Mucosa of descending colon (tissue), 3 donors: ENCODE measurements at regions not wholly inside any gene's neighbourhood (a gene's known extent, or its start where the extent isn't known, plus 50 kb on each side); places are given as distances from the start of the nearest gene placed in this dataset.

ENCODE experiments used
- ATAC-seq: fragments of 200-7000 bp; cut with Tn5 transposase; one replicate; pipeline ENCODE4 v1.9.1; 2020; ENCODE audit warnings: mild to moderate bottlenecking, moderate library complexity
- DNase-seq, 3 donors: peaks; one replicate each; pipeline ENCODE4 v3.0.0-alpha.2; 2020
- H3K36me3 ChIP-seq: fragments of 200-600 bp; one replicate; pipeline ENCODE4 v1.8.0; 2021; ENCODE audit warnings: low read depth, mild to moderate bottlenecking
- H3K4me1 ChIP-seq: fragments of 200-600 bp; one replicate; pipeline ENCODE4 v1.8.0; 2021; ENCODE audit warnings: low read depth, mild to moderate bottlenecking
- H3K4me3 ChIP-seq: fragments of 200-600 bp; one replicate; pipeline ENCODE4 v1.8.0; 2021; ENCODE audit warnings: mild to moderate bottlenecking
- H3K9me3 ChIP-seq: fragments of 200-600 bp; one replicate; pipeline ENCODE4 v1.8.0; 2021; ENCODE audit warnings: mild to moderate bottlenecking
- intact Hi-C, 2 donors: fragments of 100-400 bp; cut with DNase I in 1 of 2; cut with micrococcal nuclease in 1 of 2; formaldehyde crosslinking; loops; one replicate each; pipeline versions ENCODE4 v1.11.0 to v1.11.1; 2022; cut with DNase I, micrococcal nuclease
- TF ChIP-seq, protein P1 (sequence below): fragments of 200-600 bp; IDR thresholded peaks from one replicate; pipeline ENCODE4 v1.8.0; 2022; ENCODE audit warnings: antibody characterized with exemption, mild to moderate bottlenecking
- donor health status: DM: no; HTN: no; CAD: no; lungs with moderate emphysema.
- donor health status: DM: no; HTN: no; CAD: no.
- donor health status: DM: no; HTN: yes; CAD: no.

DNA sequence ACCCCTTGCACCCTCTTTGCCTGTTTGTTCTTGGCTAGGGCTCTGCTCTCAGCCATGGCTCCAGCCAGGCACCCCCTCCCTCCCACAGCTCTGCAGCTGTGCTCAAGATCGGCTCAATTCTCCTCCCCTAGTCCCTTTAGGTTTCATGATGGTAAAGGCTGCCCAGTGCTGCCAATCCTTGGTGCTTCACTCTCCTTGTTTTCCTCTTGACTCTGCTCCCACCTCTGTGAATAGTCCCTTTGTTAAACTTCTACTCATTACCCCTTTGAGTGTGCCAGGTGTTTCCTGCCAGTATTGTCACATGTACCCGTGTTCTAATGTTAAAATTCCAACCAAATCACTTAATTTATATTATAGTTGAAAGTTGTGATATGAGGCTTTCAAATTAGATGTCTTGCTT is 101.0 kb upstream of the CERS6 start:
- intact Hi-C loops: no loop called here
- H3K9me3 ChIP-seq: peaks cover 3% of the 10 kb centered on the region
- TF ChIP-seq, protein P1, sequence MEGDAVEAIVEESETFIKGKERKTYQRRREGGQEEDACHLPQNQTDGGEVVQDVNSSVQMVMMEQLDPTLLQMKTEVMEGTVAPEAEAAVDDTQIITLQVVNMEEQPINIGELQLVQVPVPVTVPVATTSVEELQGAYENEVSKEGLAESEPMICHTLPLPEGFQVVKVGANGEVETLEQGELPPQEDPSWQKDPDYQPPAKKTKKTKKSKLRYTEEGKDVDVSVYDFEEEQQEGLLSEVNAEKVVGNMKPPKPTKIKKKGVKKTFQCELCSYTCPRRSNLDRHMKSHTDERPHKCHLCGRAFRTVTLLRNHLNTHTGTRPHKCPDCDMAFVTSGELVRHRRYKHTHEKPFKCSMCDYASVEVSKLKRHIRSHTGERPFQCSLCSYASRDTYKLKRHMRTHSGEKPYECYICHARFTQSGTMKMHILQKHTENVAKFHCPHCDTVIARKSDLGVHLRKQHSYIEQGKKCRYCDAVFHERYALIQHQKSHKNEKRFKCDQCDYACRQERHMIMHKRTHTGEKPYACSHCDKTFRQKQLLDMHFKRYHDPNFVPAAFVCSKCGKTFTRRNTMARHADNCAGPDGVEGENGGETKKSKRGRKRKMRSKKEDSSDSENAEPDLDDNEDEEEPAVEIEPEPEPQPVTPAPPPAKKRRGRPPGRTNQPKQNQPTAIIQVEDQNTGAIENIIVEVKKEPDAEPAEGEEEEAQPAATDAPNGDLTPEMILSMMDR: no peak
- no peak overlapping the region for H3K4me3 ChIP-seq
- H3K4me1 ChIP-seq: peaks cover 9% of the 10 kb centered on the region
- H3K36me3 ChIP-seq: no peaks in the 10 kb centered on the region
- DNase-seq: no peak
- peak; percentile 60 for ATAC-seq

DNA sequence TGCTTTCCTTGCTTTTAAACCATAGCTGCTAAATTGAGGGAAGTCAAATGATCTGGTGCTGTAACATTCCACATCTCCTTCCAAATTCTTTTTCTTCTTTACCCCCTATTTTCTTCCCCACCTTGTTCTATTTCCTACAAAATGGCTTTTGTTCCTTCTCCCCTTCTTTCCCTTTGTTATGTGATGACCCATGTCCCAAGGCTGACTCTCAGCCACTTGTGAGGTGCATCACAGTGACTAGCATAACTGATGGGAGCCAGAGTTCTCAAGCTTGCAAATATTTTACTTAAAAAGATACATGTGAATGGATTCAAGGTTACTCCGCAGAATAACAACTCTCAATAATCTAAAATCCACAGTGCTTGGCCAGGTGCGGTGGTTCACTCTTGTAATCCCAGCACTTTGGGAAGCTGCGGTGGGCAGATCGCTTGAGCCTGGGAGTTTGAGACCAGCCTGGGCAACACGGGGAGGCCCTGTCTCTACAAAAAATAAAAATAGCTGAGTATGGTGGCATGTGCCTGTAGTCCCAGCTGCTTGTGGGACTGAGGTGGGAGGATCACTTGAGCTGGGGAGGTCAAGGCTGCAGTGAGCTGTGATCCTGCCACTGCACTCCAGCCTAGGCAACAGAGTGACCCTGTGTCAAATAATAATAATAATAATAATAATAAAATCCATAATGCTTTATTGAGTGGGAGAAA is 100.1 kb upstream of the CERS6 start:
- Histone ChIP-seq H3K4me1 (peaks cover 9% of the 10 kb centered on the region), H3K36me3 (no peaks in the 10 kb centered on the region), H3K4me3 (no peak overlapping the region), H3K9me3 (peaks cover 3% of the 10 kb centered on the region)
- ATAC-seq (no peak), DNase-seq (no peak)
- TF ChIP-seq, protein P1: no peak
- intact Hi-C loops: no loop called here

DNA sequence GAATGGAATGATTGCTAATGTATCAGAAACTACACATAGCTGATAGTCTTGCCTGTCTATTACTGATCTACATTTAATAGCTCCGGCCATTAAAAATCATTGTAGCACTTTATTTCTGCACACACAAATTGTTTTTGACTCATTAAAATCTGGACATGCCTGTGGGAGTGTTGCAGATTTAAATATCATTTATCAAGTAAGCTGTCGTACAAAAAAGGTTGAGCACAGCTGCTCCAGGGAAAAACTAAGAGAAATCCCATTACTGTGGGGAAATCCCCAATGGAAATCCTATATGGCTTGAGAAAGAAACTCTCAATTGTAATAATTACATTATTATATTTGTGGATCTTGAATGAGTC is 99.6 kb upstream of the CERS6 start:
- ATAC-seq (no peak), DNase-seq (no peak)
- intact Hi-C loops: no loop called here
- TF ChIP-seq, protein P1: no peak
- peaks cover 3% of the 10 kb centered on the region for H3K9me3 ChIP-seq
- no peaks in the 10 kb centered on the region for H3K36me3 ChIP-seq
- H3K4me3 ChIP-seq: no peak overlapping the region
- peaks cover 9% of the 10 kb centered on the region for H3K4me1 ChIP-seq

DNA sequence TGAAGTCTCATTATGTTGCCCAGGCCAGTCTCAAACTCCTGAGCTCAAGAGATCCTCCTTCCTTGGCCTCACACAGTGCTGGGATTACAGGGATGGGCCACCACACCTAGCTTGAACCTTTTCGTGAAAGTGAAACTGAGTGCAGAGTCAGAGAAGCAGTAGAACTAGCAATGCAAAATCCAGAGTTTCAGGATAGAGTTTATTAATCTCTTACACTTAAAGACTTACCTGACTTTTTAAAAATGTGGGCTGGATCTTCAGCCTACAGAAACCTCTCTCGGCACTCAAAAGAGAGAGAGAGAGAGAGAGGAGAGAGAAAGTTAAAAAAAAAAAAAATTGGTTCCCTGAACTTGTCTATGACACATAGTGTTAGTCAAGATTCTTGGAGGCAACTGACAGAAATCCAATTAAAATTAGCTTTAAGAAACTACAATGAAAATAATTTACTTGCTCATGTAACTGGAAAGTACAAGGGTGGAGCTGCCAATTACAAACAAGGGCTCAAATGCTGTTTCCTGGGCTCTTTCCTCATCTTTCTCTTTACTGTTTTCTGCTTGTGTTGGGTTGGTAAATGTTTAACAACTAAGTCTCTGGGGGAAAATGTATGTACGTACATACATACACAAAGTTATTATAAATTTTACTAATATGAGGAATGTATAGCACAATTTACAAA is 98.1 kb upstream of the CERS6 start:
- intact Hi-C loops: no loop called here
- TF ChIP-seq, protein P1: no peak
- Histone ChIP-seq H3K4me1 (peaks cover 9% of the 10 kb centered on the region), H3K36me3 (no peaks in the 10 kb centered on the region), H3K9me3 (peaks cover 3% of the 10 kb centered on the region), H3K4me3 (no peak overlapping the region)
- DNase-seq (peak in 1 of 3 donors; percentile 24), ATAC-seq (peak; percentile 87)

DNA sequence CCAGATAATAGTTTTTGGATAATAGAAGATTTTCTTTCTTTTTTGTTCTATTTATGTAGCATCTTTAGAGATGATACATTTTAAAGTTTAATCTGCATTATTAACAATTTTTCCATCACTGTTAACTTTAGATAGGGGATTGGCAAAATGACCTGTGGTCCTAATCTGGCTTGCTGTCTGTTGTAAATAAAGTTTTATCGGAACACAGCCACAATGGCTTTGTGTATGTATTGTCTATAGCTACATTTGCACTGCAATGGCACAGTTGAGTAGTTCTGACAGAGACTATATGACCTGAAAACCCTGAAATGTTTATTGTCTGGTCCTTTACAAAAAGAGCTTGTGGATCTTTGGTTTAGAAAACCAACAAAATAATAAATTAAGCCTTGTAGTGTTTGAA is 97.0 kb upstream of the CERS6 start:
- TF ChIP-seq, protein P1: no peak
- no peak for DNase-seq
- no peaks in the 10 kb centered on the region for H3K9me3 ChIP-seq
- H3K36me3 ChIP-seq: no peaks in the 10 kb centered on the region
- ATAC-seq: no peak
- H3K4me3 ChIP-seq: no peak overlapping the region
- peaks cover 9% of the 10 kb centered on the region for H3K4me1 ChIP-seq
- intact Hi-C loops: no loop called here
